GM12872 (cell line): ENCODE measurements at regions not wholly inside any gene's neighbourhood (a gene's known extent, or its start where the extent isn't known, plus 50 kb on each side); places are given as distances from the start of the nearest gene placed in this dataset.

Source experiments
- TF ChIP-seq, protein P1 (sequence below): IDR thresholded peaks from 3 replicates; pipeline ENCODE4 v1.5.1; 2011; ENCODE audit warnings: low read depth, mild to moderate bottlenecking, low read length, moderate library complexity; ENCODE audit not compliant: insufficient read depth

GRCh38 chr3:104868291-104868690, 498.4 kb upstream of the ALCAM start:
- TF ChIP-seq, protein P1, sequence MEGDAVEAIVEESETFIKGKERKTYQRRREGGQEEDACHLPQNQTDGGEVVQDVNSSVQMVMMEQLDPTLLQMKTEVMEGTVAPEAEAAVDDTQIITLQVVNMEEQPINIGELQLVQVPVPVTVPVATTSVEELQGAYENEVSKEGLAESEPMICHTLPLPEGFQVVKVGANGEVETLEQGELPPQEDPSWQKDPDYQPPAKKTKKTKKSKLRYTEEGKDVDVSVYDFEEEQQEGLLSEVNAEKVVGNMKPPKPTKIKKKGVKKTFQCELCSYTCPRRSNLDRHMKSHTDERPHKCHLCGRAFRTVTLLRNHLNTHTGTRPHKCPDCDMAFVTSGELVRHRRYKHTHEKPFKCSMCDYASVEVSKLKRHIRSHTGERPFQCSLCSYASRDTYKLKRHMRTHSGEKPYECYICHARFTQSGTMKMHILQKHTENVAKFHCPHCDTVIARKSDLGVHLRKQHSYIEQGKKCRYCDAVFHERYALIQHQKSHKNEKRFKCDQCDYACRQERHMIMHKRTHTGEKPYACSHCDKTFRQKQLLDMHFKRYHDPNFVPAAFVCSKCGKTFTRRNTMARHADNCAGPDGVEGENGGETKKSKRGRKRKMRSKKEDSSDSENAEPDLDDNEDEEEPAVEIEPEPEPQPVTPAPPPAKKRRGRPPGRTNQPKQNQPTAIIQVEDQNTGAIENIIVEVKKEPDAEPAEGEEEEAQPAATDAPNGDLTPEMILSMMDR, result no peak

DNA sequence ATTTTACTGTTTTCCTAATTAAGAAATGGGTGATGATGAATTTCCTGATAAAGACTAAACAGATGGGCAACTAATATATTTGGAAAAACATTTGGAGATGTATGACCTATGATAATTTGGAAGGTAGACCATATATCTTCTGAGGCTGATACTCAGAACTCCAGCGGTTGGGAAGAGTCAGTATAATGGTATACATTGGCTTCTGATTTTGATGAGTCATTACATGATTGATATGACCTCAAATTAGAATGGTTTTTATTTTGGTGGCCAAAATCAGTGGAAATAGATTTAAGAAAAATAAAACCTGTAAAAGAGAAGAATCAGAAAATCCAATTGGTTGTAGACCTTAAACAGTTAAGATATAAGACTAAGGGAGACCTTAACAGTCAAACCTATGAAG, 496.4 kb upstream of the ALCAM start:
- TF ChIP-seq, protein P1, result no peak

DNA sequence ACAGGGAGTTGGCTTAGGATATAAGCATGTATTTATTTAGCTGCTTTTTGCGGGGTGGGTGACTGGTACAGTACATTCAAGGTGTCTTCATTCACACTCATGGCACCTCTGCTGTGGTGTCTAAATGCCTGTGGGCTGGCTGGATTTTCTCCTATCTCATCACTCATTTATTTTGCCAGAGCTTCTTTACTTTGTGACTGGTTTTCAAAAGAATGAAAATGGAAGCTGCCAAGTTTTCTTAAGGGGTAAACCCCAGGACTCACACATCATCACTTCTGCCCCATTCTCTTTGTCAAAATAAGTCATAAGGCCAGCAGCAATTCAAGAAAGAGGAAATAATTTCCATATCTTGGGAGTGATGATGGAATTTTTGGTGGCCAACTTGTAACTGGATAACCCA, 493.4 kb upstream of the ALCAM start:
- TF ChIP-seq, protein P1, result no peak

- TF ChIP-seq, protein P1, result no peak
These were observed 488.3 kb upstream of the ALCAM start for GRCh38 chr3:104878395-104878794.

DNA sequence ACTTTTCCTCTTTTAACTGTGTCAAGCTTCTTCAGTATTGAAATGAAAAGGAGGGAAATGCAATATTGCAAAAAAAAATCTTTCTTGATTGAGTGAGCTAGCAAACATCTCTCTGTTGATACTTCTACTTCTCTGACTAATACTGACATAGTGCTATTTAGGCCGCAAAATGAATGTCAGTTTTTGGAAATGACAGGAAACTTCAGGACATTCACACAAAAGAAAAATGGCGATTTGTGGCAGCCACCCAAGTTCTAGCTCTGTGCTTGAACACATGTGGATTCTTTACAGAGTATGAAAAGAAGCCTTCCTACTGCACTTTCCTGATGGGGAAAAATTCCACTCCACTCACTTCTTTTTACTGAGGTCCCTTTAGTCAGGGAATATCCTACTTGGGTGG, 486.8 kb upstream of the ALCAM start:
- TF ChIP-seq, protein P1, result no peak

- TF ChIP-seq, protein P1, result no peak
These were observed 481.4 kb upstream of the ALCAM start for GRCh38 chr3:104885214-104885814.

- TF ChIP-seq, protein P1, result no peak
These were observed 480.3 kb upstream of the ALCAM start for GRCh38 chr3:104886220-104886995.
